MM.1S (cell line): ENCODE measurements at regions not wholly inside any gene's neighbourhood (a gene's known extent, or its start where the extent isn't known, plus 50 kb on each side); places are given as distances from the start of the nearest gene placed in this dataset.

Experiments used
- CTCF ChIP-seq: fragments of 300-600 bp; sonication (generic); IDR thresholded peaks from 2 replicates; pipeline ENCODE4 v1.5.1; 2016; ENCODE audit warnings: antibody characterized with exemption, low read length, mixed read lengths
- EZH2 ChIP-seq: fragments of 300-600 bp; sonication (generic); optimal IDR thresholded peaks from 2 replicates; pipeline ENCODE3; 2017; ENCODE audit warnings: low read depth, mild to moderate bottlenecking, antibody characterized with exemption, low read length, mixed read lengths
- EZH2phosphoT487 ChIP-seq: fragments of 300-600 bp; sonication (generic); IDR thresholded peaks from 2 replicates; pipeline ENCODE4 v1.6.1; 2018; ENCODE audit warnings: antibody characterized with exemption, low read length

GRCh38 chr2:116802671-116803070 is 1011.8 kb upstream of the DDX18 start:
- TF ChIP-seq CTCF, result no peak
- no peak for TF ChIP-seq EZH2
- TF ChIP-seq EZH2phosphoT487, result no peak
